Hippocampal formation (tissue), 2 donors: ENCODE measurements at regions not wholly inside any gene's neighbourhood (a gene's known extent, or its start where the extent isn't known, plus 50 kb on each side); places are given as distances from the start of the nearest gene placed in this dataset.
"Not testable (repeated sequence)": the region's sequence is repeated elsewhere in the genome, so short reads cannot be mapped to it uniquely, and the experiment has no call there.

ENCODE experiments used
- DNase-seq, 2 donors: peaks; one replicate each; lab custom pipeline; 2025; lab: John Stamatoyannopoulos, UW

GRCh38 chr2:223464071-223464470 is 138.1 kb downstream of the SCG2 start:
- DNase-seq = no peak

GRCh38 chr2:223465793-223466192 is 136.4 kb downstream of the SCG2 start:
- peak in 1 of 2 donors; percentile 3 for DNase-seq

GRCh38 chr2:223467196-223467595 is 135.0 kb downstream of the SCG2 start:
- no peak for DNase-seq

- DNase-seq = no peak
Measured at GRCh38 chr2:223469270-223470046, 132.7 kb downstream of the SCG2 start.

GRCh38 chr2:223470602-223471001 is 131.6 kb downstream of the SCG2 start:
- DNase-seq = no peak

GRCh38 chr2:223472771-223473170 is 129.4 kb downstream of the SCG2 start:
- no peak for DNase-seq

GRCh38 chr2:223474893-223475292 is 127.3 kb downstream of the SCG2 start:
- no peak for DNase-seq

- DNase-seq = no peak
Measured at GRCh38 chr2:223475901-223476300, 126.3 kb downstream of the SCG2 start.

- no peak for DNase-seq
Measured at GRCh38 chr2:223477318-223477717, 124.8 kb downstream of the SCG2 start.

- no peak for DNase-seq
Measured at GRCh38 chr2:223481486-223481885, 120.7 kb downstream of the SCG2 start.

GRCh38 chr2:223486751-223487150 is 115.4 kb downstream of the SCG2 start:
- DNase-seq = no peak

- DNase-seq = no peak
Measured at GRCh38 chr2:223487214-223487846, 114.8 kb downstream of the SCG2 start.

GRCh38 chr2:223488814-223489213 is 113.3 kb downstream of the SCG2 start:
- no peak for DNase-seq

GRCh38 chr2:223494496-223494895 is 107.7 kb downstream of the SCG2 start:
- DNase-seq = no peak

GRCh38 chr2:223494942-223495341 is 107.2 kb downstream of the SCG2 start:
- no peak for DNase-seq

- DNase-seq = not testable (repeated sequence)
Measured at GRCh38 chr2:223496853-223497252, 105.3 kb downstream of the SCG2 start.

- DNase-seq = no peak
Measured at GRCh38 chr2:223500709-223501108, 101.5 kb downstream of the SCG2 start.

GRCh38 chr2:223501641-223502040 is 100.5 kb downstream of the SCG2 start:
- no peak for DNase-seq

GRCh38 chr2:223503746-223504145 is 98.4 kb downstream of the SCG2 start:
- DNase-seq = no peak

- DNase-seq = no peak
Measured at GRCh38 chr2:223508372-223508771, 93.8 kb downstream of the SCG2 start.

GRCh38 chr2:223510713-223511112 is 91.4 kb downstream of the SCG2 start:
- no peak for DNase-seq

GRCh38 chr2:223511168-223511567 is 91.0 kb downstream of the SCG2 start:
- DNase-seq = no peak

GRCh38 chr2:223513771-223514455 is 88.2 kb downstream of the SCG2 start:
- DNase-seq = no peak
